Pancreas (tissue), 10 donors: ENCODE measurements at regions not wholly inside any gene's neighbourhood (a gene's known extent, or its start where the extent isn't known, plus 50 kb on each side); places are given as distances from the start of the nearest gene placed in this dataset.
A peak's percentile ranks its signal among the peaks of the same experiment; 100 is the strongest.

Experiments used
- ATAC-seq, 4 donors: fragments of 200-7000 bp; cut with Tn5 transposase; one replicate each; pipeline versions ENCODE4 v1.8.0 to v1.9.1; 2020; ENCODE audit warnings: mild to moderate bottlenecking in 4 of 4, moderate library complexity in 4 of 4
- DNase-seq, 6 donors: peaks; one replicate each; pipeline ENCODE4 v3.0.0-alpha.2; 2020
- FAIRE-seq: peaks from 2 replicates; lab custom pipeline; 2012; peaks lifted over from hg19 to GRCh38; lab: Jason Lieb, UNC
- H3K27ac ChIP-seq, 4 donors: fragments of 200-600 bp; sonication (generic); 1 replicate in 3 of 4; 2 replicates in 1 of 4; pipeline versions ENCODE4 v1.5.0 to v1.8.0; 2020
- H3K27me3 ChIP-seq, 4 donors: fragments of 200-600 bp; one replicate each; pipeline ENCODE4 v1.8.0; 2021
- H3K36me3 ChIP-seq, 3 donors: fragments of 200-600 bp; sonication (generic) in 1 of 3; one replicate each; pipeline versions ENCODE4 v1.5.0 to v1.8.0; 2020 to 2021
- H3K4me1 ChIP-seq, 3 donors: fragments of 200-600 bp; one replicate each; pipeline ENCODE4 v1.8.0; 2021
- H3K4me3 ChIP-seq, 4 donors: fragments of 200-600 bp; sonication (generic) in 2 of 4; one replicate each; pipeline versions ENCODE4 v1.5.0 to v1.8.0; 2020 to 2021
- H3K9me3 ChIP-seq, 4 donors: fragments of 200-600 bp; one replicate each; pipeline ENCODE4 v1.8.0; 2021
- CTCF ChIP-seq, 4 donors: fragments of 200-600 bp; sonication (generic) in 3 of 4; IDR thresholded peaks; one replicate each; pipeline versions ENCODE4 v1.5.0 to v1.8.0; 2021; ENCODE audit warnings: antibody characterized with exemption in 4 of 4
- WGBS, 2 donors: extraction: QIAGEN DNeasy Blood & Tissue Kit; methylation state at CpG; one replicate each; pipeline ENCODE4 v1.1.7; 2013; 5-methylcytosine and 5-hydroxymethylcytosine counted together
- intact Hi-C, 3 donors: fragments of 100-400 bp; cut with DNase I; formaldehyde crosslinking; loops; one replicate each; pipeline versions ENCODE4 v1.11.1 to v1.14.2; 2022
- donor health status: healthy with polysubstance abuse.
- donor health status: DM: no; HTN: no; CAD: no; lungs with moderate emphysema.
- donor health status: DM: no; HTN: no; CAD: no.
- donor health status: control.
- donor health status: control.
- donor health status: Bipolar disorder and iron deficiency.
- donor health status: DM: yes; HTN: yes; CAD: no.
- donor health status: DM: no; HTN: no; CAD: no.
- donor health status: DM: no; HTN: no; CAD: no.
- donor health status: DM: yes; HTN: yes; CAD: no.

GRCh38 chr6:9515633-9516606 lies 899.0 kb downstream of the TFAP2A start:
- Histone ChIP-seq H3K27ac (no peak overlapping the region), H3K4me1 (no peaks in the 10 kb centered on the region), H3K9me3 (no peaks in the 10 kb centered on the region), H3K27me3 (no peaks in the 10 kb centered on the region), H3K36me3 (no peaks in the 10 kb centered on the region), H3K4me3 (no peak overlapping the region)
- DNase-seq (no peak), FAIRE-seq (no peak), ATAC-seq (no peak)
- TF ChIP-seq CTCF (IDR thresholded peaks at IDR 0.05), result no peak
- intact Hi-C loops, result no loop called here
- 48 to 52% methylated on average over 13 of the region's 13 CpGs for WGBS, 2 donors

- TF ChIP-seq CTCF (IDR thresholded peaks at IDR 0.05), result no peak
- intact Hi-C loops, result no loop called here
- ATAC-seq (no peak), FAIRE-seq (no peak), DNase-seq (no peak)
- H3K4me3 ChIP-seq, result no peak overlapping the region
- H3K9me3 ChIP-seq, result no peaks in the 10 kb centered on the region
- no peaks in the 10 kb centered on the region for H3K4me1 ChIP-seq
- no peak overlapping the region for H3K27ac ChIP-seq
- H3K27me3 ChIP-seq, result no peaks in the 10 kb centered on the region
- H3K36me3 ChIP-seq, result no peaks in the 10 kb centered on the region
- WGBS, 2 donors, result 62 to 90% methylated on average over 1 of the region's 1 CpG
These were observed 900.7 kb downstream of the TFAP2A start for GRCh38 chr6:9514146-9514545.

GRCh38 chr6:9511157-9511556 lies 903.7 kb downstream of the TFAP2A start:
- intact Hi-C loops, result no loop called here
- peak in 1 of 4 donors; percentile 36 for ATAC-seq
- H3K27ac ChIP-seq, result no peak overlapping the region
- H3K4me1 ChIP-seq, result no peaks in the 10 kb centered on the region
- no peaks in the 10 kb centered on the region for H3K9me3 ChIP-seq
- H3K36me3 ChIP-seq, result no peaks in the 10 kb centered on the region
- no peaks in the 10 kb centered on the region for H3K27me3 ChIP-seq
- no peak for DNase-seq
- H3K4me3 ChIP-seq, result no peak overlapping the region
- 13 to 16% methylated on average over 1 of the region's 1 CpG for WGBS, 2 donors
- TF ChIP-seq CTCF (IDR thresholded peaks at IDR 0.05), result no peak
- no peak for FAIRE-seq

GRCh38 chr6:9507136-9507895 lies 907.6 kb downstream of the TFAP2A start:
- ATAC-seq (no peak), DNase-seq (no peak), FAIRE-seq (no peak)
- H3K9me3 ChIP-seq, result no peaks in the 10 kb centered on the region
- H3K36me3 ChIP-seq, result no peaks in the 10 kb centered on the region
- H3K27ac ChIP-seq, result no peak overlapping the region
- H3K27me3 ChIP-seq, result no peaks in the 10 kb centered on the region
- intact Hi-C loops, result no loop called here
- WGBS, 2 donors, result 42 to 51% methylated on average over 6 of the region's 6 CpGs
- H3K4me3 ChIP-seq, result no peak overlapping the region
- H3K4me1 ChIP-seq, result no peaks in the 10 kb centered on the region
- no peak for TF ChIP-seq CTCF (IDR thresholded peaks at IDR 0.05)
